ENCODE measurements at regions not wholly inside any gene's neighbourhood (a gene's known extent, or its start where the extent isn't known, plus 50 kb on each side); places are given as distances from the start of the nearest gene placed in this dataset.

GRCh38 chr5:51488803-51489642 is 105.8 kb downstream of the ISL1 start:
- ChIA-PET CTCF (no interaction called here), POLR2A (no interaction called here)
- intact Hi-C loops (cut with DNase I, micrococcal nuclease), result no loop called here
- H3K36me3 Mint-ChIP-seq (ENCODE audit: low read depth), result no peaks in the 10 kb centered on the region
- H3K27ac Mint-ChIP-seq, result no peak overlapping the region
- DNase-seq (no peak), ATAC-seq (no peak)
- H3K4me1 Mint-ChIP-seq, result no peaks in the 10 kb centered on the region
- H3K4me3 Mint-ChIP-seq, result no peak overlapping the region
- H3K27me3 Mint-ChIP-seq, result no peaks in the 10 kb centered on the region
- H3K9me3 Mint-ChIP-seq (ENCODE audit: low read depth), result peaks cover 9% of the 10 kb centered on the region

- DNase-seq, result no peak
- H3K4me1 Mint-ChIP-seq, result no peaks in the 10 kb centered on the region
- H3K4me3 Mint-ChIP-seq, result no peak overlapping the region
- no peak overlapping the region for H3K27ac Mint-ChIP-seq
- intact Hi-C loops (cut with DNase I, micrococcal nuclease), result no loop called here
- ATAC-seq, result no peak
- POLR2A ChIA-PET, result no interaction called here
- CTCF ChIA-PET, result no interaction called here
- peaks cover 7% of the 10 kb centered on the region for H3K9me3 Mint-ChIP-seq (ENCODE audit: low read depth)
- no peaks in the 10 kb centered on the region for H3K27me3 Mint-ChIP-seq
- no peaks in the 10 kb centered on the region for H3K36me3 Mint-ChIP-seq (ENCODE audit: low read depth)
Measured at GRCh38 chr5:51494821-51495220, 111.6 kb downstream of the ISL1 start.

- peaks cover 8% of the 10 kb centered on the region for H3K9me3 Mint-ChIP-seq (ENCODE audit: low read depth)
- no peaks in the 10 kb centered on the region for H3K36me3 Mint-ChIP-seq (ENCODE audit: low read depth)
- ChIA-PET POLR2A (no interaction called here), CTCF (no interaction called here)
- H3K27ac Mint-ChIP-seq, result no peak overlapping the region
- no peak for ATAC-seq
- no peak overlapping the region for H3K4me3 Mint-ChIP-seq
- DNase-seq, result no peak
- intact Hi-C loops (cut with DNase I, micrococcal nuclease), result no loop called here
- no peaks in the 10 kb centered on the region for H3K27me3 Mint-ChIP-seq
- H3K4me1 Mint-ChIP-seq, result no peaks in the 10 kb centered on the region
Measured at GRCh38 chr5:51495672-51496071, 112.4 kb downstream of the ISL1 start.

- no peak overlapping the region for H3K27ac Mint-ChIP-seq
- no peaks in the 10 kb centered on the region for H3K36me3 Mint-ChIP-seq (ENCODE audit: low read depth)
- POLR2A ChIA-PET, result no interaction called here
- DNase-seq (no peak), ATAC-seq (no peak)
- no peaks in the 10 kb centered on the region for H3K4me1 Mint-ChIP-seq
- peaks cover 7% of the 10 kb centered on the region for H3K9me3 Mint-ChIP-seq (ENCODE audit: low read depth)
- no peak overlapping the region for H3K4me3 Mint-ChIP-seq
- CTCF ChIA-PET, result interaction anchor here (1.0 kb wide), 1 partner anchor 11 kb away, joined by 3 read pairs; no protein-coding TSS in a partner anchor
- H3K27me3 Mint-ChIP-seq, result no peaks in the 10 kb centered on the region
- intact Hi-C loops (cut with DNase I, micrococcal nuclease), result no loop called here
Measured at GRCh38 chr5:51517838-51518237, 134.6 kb downstream of the ISL1 start.

GRCh38 chr5:51518607-51519006 is 135.4 kb downstream of the ISL1 start:
- POLR2A ChIA-PET, result no interaction called here

GRCh38 chr5:51521583-51521982 is 138.3 kb downstream of the ISL1 start:
- no peak overlapping the region for H3K4me3 Mint-ChIP-seq
- ChIA-PET POLR2A (no interaction called here), CTCF (no interaction called here)
- H3K27ac Mint-ChIP-seq, result no peak overlapping the region
- no peak for ATAC-seq
- no peaks in the 10 kb centered on the region for H3K27me3 Mint-ChIP-seq
- H3K4me1 Mint-ChIP-seq, result no peaks in the 10 kb centered on the region
- DNase-seq, result no peak
- H3K36me3 Mint-ChIP-seq (ENCODE audit: low read depth), result no peaks in the 10 kb centered on the region
- no peaks in the 10 kb centered on the region for H3K9me3 Mint-ChIP-seq (ENCODE audit: low read depth)
- intact Hi-C loops (cut with DNase I, micrococcal nuclease), result no loop called here

More at GRCh38 chr5:51518607-51519006, 135.4 kb downstream of the ISL1 start:
- H3K27ac Mint-ChIP-seq, result no peak overlapping the region
- H3K36me3 Mint-ChIP-seq (ENCODE audit: low read depth), result no peaks in the 10 kb centered on the region
- H3K27me3 Mint-ChIP-seq, result no peaks in the 10 kb centered on the region
- DNase-seq (no peak), ATAC-seq (no peak)
- peaks cover 2% of the 10 kb centered on the region for H3K9me3 Mint-ChIP-seq (ENCODE audit: low read depth)
- H3K4me1 Mint-ChIP-seq, result no peaks in the 10 kb centered on the region
- H3K4me3 Mint-ChIP-seq, result no peak overlapping the region
- CTCF ChIA-PET, result interaction anchor here (1.0 kb wide), 1 partner anchor 10 kb away, joined by 3 read pairs; no protein-coding TSS in a partner anchor
- intact Hi-C loops (cut with DNase I, micrococcal nuclease), result no loop called here

- H3K27me3 Mint-ChIP-seq, result no peaks in the 10 kb centered on the region
- intact Hi-C loops (cut with DNase I, micrococcal nuclease), result no loop called here
- H3K4me3 Mint-ChIP-seq, result no peak overlapping the region
- POLR2A ChIA-PET, result no interaction called here
- CTCF ChIA-PET, result interaction anchor here (0.6 kb wide), 1 partner anchor 1063 kb away, joined by 3 read pairs; no protein-coding TSS in a partner anchor
- no peak for DNase-seq
- H3K9me3 Mint-ChIP-seq (ENCODE audit: low read depth), result peaks cover 6% of the 10 kb centered on the region
- no peak for ATAC-seq
- H3K4me1 Mint-ChIP-seq, result no peaks in the 10 kb centered on the region
- H3K36me3 Mint-ChIP-seq (ENCODE audit: low read depth), result no peaks in the 10 kb centered on the region
- no peak overlapping the region for H3K27ac Mint-ChIP-seq
Measured at GRCh38 chr5:51539232-51539631, 156.0 kb downstream of the ISL1 start.

- H3K4me3 Mint-ChIP-seq, result no peak overlapping the region
- CTCF ChIA-PET, result no interaction called here
- intact Hi-C loops (cut with DNase I, micrococcal nuclease), result no loop called here
- DNase-seq (no peak), ATAC-seq (no peak)
- H3K27ac Mint-ChIP-seq, result no peak overlapping the region
- H3K4me1 Mint-ChIP-seq, result no peaks in the 10 kb centered on the region
- H3K9me3 Mint-ChIP-seq (ENCODE audit: low read depth), result no peaks in the 10 kb centered on the region
- no peaks in the 10 kb centered on the region for H3K27me3 Mint-ChIP-seq
- H3K36me3 Mint-ChIP-seq (ENCODE audit: low read depth), result no peaks in the 10 kb centered on the region
- POLR2A ChIA-PET, result no interaction called here
Measured at GRCh38 chr5:51544031-51544785, 161.0 kb downstream of the ISL1 start.

GRCh38 chr5:51556833-51557232 is 173.6 kb downstream of the ISL1 start:
- ChIA-PET CTCF (no interaction called here), POLR2A (no interaction called here)
- peaks cover 6% of the 10 kb centered on the region for H3K9me3 Mint-ChIP-seq (ENCODE audit: low read depth)
- H3K4me1 Mint-ChIP-seq, result no peaks in the 10 kb centered on the region
- no peak overlapping the region for H3K4me3 Mint-ChIP-seq
- no peaks in the 10 kb centered on the region for H3K36me3 Mint-ChIP-seq (ENCODE audit: low read depth)
- H3K27me3 Mint-ChIP-seq, result no peaks in the 10 kb centered on the region
- ATAC-seq (no peak), DNase-seq (no peak)
- intact Hi-C loops (cut with DNase I, micrococcal nuclease), result no loop called here
- H3K27ac Mint-ChIP-seq, result no peak overlapping the region

GRCh38 chr5:51558682-51559081 is 175.4 kb downstream of the ISL1 start:
- H3K27ac Mint-ChIP-seq, result no peak overlapping the region
- no peaks in the 10 kb centered on the region for H3K36me3 Mint-ChIP-seq (ENCODE audit: low read depth)
- H3K4me1 Mint-ChIP-seq, result no peaks in the 10 kb centered on the region
- intact Hi-C loops (cut with DNase I, micrococcal nuclease), result no loop called here
- H3K4me3 Mint-ChIP-seq, result no peak overlapping the region
- DNase-seq, result no peak
- CTCF ChIA-PET, result no interaction called here
- H3K27me3 Mint-ChIP-seq, result no peaks in the 10 kb centered on the region
- ATAC-seq, result no peak
- H3K9me3 Mint-ChIP-seq (ENCODE audit: low read depth), result peaks cover 4% of the 10 kb centered on the region
- POLR2A ChIA-PET, result no interaction called here

- Mint-ChIP-seq H3K27me3 (no peaks in the 10 kb centered on the region), H3K27ac (no peak overlapping the region), H3K36me3 (ENCODE audit: low read depth) (no peaks in the 10 kb centered on the region), H3K4me1 (no peaks in the 10 kb centered on the region), H3K4me3 (no peak overlapping the region), H3K9me3 (ENCODE audit: low read depth) (peaks cover 2% of the 10 kb centered on the region)
- intact Hi-C loops (cut with DNase I, micrococcal nuclease), result no loop called here
- ChIA-PET CTCF (no interaction called here), POLR2A (no interaction called here)
- DNase-seq (no peak), ATAC-seq (no peak)
Measured at GRCh38 chr5:51559339-51559738, 176.1 kb downstream of the ISL1 start.

- intact Hi-C loops (cut with DNase I, micrococcal nuclease), result no loop called here
- ChIA-PET POLR2A (no interaction called here), CTCF (no interaction called here)
- no peak for DNase-seq
- Mint-ChIP-seq H3K27me3 (no peaks in the 10 kb centered on the region), H3K4me1 (no peaks in the 10 kb centered on the region), H3K27ac (no peak overlapping the region), H3K9me3 (ENCODE audit: low read depth) (peaks cover 2% of the 10 kb centered on the region), H3K36me3 (ENCODE audit: low read depth) (no peaks in the 10 kb centered on the region), H3K4me3 (no peak overlapping the region)
- no peak for ATAC-seq
Measured at GRCh38 chr5:51559921-51560658, 176.8 kb downstream of the ISL1 start.

Data from activated CD4-positive, alpha-beta T cell treated with anti-CD3 and anti-CD28 coated beads for 36 hours (primary cell).